ENCODE measurements at regions not wholly inside any gene's neighbourhood (a gene's known extent, or its start where the extent isn't known, plus 50 kb on each side); places are given as distances from the start of the nearest gene placed in this dataset.
"Not testable (repeated sequence)": the region's sequence is repeated elsewhere in the genome, so short reads cannot be mapped to it uniquely, and the experiment has no call there.

DNA sequence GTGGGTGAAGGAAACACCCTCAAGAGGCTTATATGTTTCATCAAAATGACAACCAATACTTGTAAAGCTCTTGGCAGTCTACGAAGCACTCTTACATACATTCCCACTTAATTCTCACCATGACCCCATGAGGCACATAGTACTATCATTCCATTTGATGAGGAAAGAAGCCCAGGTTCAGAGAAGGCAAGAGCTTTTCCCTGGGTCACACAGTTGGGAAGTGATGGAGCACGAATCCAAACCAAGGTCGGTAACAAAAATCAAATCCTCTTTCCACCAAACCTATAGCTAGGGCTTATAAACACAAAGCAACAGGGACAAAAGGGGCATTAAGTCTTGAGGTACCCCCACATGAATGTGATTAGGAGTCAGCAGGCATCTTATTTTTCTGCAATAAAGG, 187.1 kb downstream of the UACA start:
- no peak for DNase-seq

DNA sequence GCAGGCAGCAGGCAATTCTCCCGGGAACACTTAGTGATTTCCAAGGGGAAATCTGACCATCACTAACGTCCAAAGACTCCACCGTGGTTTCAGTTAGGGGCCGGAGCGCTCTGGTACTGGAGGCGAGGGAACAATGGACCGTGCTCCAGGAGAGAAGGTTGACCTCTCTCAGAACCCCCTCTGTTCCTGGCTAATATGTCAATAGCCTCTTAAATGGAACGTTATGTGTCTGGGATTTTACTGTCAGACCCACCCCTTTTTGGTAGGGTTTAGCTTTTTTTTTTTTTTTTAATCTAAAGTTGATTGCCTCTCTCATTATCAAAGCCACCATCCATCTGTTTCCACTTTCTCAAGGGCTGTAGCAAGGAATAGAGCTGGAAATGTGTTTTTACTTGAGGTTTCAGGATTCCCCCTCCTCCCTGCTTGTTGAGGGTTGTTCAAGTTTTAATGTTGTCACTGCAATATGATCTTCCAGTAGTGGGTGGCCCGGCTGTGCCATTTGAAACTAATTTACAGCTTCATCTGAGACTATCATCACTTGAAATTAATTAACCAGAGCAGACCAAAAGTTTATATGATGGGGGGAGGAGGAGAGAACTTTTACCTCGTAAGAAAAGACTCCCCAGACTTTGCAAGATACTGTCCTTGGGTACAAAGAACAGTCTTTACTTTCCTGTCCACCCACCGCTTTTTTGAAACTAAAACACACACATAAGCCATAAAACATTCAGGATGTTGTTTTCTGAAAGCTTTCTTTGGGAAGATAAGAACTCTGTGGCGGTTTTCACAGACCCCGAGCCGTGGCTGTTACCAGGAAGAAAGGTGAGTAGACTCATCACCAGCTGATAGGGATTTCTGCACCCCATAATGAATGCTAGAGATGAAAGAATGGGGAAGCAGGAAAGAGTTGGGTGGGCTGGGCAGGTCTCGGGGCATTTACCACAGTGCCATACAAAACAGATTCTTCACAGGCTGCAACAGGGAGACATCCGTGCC, 187.8 kb downstream of the UACA start:
- DNase-seq: peak in 1 of 3 experiments; percentile 10

DNA sequence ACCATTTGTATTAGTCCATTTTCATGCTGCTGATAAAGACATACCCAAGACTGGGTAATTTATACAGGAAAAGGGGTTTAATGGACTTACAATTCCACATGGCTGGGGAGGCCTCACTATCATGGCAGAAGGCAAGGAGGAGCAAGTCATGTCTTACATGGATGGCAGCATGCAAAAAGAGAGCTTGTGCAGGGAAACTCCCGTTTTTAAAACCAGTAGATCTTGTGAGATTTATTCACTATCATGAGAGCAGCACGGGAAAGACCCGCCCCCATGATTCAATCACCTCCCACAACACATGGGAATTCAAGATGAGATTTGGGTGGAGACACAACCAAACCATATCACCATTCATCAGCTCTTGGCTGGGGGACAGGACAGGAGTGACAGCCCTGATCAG, 189.0 kb downstream of the UACA start:
- DNase-seq: not testable (repeated sequence)

- DNase-seq: no peak
Measured at GRCh38 chr15:70573121-70573850, 190.1 kb downstream of the UACA start.

DNA sequence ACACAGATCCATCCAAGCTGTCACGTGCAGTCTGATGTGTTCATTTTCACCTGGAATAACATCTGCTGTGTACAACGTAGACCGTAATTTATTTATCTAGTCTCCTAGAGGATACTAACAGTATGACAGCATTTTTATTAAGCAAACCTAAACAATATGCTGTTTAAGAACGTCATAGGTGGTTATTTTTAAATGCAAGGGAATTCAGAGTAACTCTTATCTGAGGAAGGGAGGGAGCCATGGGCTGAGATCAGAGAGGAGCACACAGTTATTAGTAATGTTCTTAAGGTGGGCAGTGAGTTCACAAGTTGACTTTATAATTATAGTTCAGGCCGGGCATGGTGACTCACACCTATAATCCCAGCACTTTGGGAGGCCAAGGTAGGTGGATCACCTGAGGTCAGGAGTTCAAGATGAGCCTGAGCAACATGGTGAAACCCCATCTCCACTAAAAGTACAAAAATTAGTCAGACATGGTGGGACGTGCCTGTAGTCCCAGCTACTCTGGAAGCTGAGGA, 193.6 kb downstream of the UACA start:
- DNase-seq: no peak

DNA sequence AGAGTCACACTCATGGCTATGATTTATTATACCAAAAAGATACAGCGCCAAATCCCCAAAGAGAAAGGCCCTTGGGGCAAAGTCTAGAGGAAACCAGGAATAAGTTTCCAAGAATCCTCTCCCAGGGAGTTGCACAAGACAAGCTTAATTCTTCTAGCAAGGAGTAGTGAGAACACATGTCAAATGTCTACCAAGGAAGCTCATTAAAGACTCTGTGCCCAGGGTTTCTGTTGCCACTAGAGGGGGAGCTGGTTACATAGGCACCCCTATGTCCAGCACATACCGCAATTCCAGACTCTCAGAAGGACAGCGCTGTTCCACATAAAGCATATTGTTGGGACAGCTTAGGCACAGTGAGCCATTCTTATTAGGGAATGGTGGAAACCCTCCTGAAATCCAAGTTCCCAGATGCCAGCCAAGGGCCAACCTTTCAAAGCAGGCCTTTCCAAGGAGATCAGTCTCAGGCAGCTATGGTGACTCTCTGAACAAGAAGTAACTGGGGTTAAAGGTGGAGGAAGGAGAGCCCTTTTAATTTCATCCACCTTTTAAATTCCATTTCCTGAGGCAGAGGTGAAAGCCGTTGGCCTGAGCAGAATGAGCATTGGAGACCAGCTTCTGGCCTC, 194.2 kb downstream of the UACA start:
- DNase-seq: peak in 2 of 3 experiments; percentile 19 to 52

DNA sequence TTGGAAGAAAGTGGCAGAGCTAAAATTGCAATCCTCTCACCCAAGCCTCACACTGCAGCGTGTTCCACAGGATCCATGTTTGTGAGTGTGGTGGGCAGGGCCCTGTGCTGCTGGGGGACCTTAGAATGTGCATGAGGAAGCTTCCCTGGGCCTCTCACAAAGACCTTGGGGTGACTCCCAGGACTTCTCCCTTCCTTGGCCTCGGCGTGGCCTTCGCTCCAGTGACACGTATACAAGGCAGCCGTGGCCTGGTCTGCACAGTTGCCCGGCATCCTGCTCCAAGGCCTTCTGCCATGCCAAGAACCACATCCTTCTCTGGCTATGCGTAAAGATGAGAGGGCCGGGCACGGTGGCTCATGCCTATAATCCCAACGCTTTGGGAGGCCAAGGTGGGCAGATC, 196.4 kb downstream of the UACA start:
- no peak for DNase-seq

DNA sequence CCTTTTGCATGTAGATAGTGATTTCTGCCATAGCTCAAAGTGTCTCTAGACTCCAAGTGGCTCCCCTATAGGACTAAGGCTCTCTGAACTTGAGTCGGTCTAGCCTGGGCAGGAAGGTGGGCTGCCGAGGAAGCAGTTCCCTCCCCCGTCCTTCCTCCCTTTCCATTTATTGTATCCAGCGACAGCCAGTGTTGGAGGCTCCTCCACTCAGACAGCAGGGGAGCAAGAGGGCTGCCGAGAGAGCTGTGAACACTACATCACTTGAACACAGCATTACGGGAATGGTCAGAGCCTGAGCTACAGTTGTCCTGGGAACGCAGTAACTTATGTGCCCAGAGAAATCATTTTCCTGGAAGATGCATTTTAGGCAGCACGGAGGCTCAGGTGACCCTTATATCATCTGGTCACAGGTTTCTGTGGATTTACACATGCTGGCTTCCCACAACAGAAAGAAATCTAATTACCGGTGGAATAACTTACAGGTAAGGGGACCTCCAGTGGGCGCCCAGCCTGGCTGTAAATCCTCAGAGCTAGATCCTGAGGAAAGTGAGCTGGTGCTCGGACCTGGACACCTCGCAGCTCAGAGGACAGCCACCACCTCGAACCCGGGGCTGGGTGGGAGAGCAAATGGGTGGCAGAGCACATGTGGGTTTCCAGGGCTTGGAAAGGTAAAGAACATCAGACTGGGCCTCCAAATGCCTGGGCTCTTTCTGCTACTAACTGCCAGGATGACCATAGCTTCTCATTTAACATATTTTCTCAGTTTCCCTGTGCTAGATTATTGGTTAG, 197.1 kb downstream of the UACA start:
- peak in 2 of 3 experiments; percentile 21 to 54 for DNase-seq

DNA sequence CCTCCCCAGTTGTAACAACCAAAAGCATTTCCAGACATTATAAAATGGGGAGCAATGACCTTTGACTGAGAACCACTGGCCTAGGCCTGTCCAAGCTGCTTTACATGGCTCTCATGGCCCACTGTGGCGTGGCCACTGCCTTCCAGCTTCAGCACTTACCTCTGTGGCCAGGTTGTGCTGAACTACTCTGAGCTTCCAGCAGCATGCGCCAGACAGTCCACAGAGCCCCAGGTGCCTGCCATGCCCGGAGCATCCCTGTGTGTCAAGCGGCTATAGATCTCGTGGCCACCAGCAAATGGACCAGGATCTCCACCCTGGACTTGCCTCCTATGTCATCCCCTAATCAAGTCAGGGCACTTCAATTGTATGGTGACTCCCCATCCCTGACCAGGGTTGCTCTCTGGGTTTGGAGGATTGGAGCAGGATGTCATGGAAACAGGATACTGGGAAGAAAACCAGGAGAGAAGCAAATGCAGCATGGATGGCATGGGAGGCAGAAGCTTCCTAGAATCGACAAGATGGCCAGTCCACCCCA, 199.7 kb downstream of the UACA start:
- no peak for DNase-seq

DNA sequence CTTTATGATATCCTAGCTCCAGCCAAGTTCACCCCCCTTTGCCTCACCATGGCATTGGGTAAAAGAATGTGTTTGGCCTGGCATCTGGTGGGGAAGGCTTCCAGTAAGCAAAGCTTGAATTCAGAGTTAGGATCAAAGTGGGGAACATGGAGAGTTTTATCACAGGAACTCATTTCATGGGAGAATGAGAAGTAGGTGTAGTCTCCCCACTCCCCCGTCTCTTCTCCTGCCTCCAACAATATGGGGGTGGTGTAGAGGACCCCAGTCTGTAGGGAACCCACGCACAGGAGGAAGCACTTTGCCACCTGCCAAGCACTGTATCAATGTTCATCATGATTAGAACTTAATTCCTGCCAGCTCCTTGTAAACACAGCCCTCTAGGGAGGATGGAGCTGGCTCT, 200.5 kb downstream of the UACA start:
- no peak for DNase-seq

DNA sequence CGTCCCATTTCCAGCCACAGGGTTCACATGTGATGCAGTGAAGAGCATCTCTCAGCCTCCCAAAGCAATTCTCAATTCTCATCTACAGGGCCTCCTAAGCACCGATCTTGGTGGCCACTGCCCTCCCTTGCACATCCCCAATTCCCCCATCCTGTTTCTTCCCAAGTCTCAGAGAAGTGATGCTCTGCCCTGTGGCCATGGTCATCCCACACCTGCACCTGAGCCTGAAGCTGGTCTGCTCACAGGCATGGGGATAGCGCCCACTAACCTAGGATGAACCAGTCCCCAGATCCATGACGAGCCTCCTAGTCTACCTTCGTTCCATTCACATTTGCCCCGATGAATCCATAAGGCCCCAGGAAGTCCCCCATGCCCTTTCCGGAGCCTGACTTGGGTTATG, 201.5 kb downstream of the UACA start:
- DNase-seq: no peak

- peak in 1 of 3 experiments; percentile 39 for DNase-seq
Measured at GRCh38 chr15:70560617-70561328, 202.6 kb downstream of the UACA start.

DNA sequence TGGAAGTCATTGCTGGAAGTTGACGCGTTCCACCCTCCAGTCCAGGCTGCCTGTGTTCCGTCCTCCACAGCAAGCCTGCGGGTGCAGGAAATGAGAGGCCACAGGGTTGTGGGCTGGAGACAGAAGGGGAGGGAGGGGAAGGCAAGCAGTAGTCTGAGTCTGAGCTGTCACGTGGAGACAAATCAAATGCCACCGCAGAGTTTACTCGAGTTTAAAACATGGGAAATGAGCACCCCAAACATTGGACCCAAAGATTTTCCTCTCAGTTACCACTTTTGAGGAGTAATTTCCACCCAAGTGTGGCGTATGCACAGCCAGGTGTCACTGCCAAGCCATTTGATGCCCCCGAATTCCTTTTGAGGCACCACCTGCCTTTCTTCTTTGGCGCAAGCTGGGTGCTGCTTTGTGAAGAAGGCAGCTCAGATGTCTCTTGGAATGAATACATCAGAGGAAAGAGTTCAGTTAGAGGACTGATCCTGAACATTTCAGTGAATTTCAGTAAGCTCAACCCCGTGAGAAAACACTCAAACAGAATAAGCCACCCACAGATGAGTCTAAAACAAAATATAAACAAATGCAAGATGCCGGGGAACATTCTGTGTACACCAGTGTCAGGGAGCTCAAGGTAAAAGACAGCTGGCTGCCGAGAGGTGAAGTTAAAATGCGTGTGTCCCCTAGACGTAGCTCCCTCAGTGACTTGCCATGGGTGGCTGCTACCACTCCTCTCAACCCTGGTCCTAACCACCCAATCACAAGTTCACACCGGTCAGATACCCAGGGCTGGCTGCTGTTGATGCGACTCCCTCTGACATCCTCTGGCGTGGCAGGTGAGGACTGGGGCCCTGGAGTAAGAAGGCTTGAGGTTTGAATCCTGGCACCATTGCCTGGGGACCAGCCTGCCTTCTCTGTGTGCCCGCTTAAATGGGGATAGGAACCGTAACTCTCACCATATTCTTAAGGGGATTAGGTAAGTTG, 203.8 kb downstream of the UACA start:
- no peak for DNase-seq

GRCh38 chr15:70558406-70559264, 204.7 kb downstream of the UACA start:
- no peak for DNase-seq

DNA sequence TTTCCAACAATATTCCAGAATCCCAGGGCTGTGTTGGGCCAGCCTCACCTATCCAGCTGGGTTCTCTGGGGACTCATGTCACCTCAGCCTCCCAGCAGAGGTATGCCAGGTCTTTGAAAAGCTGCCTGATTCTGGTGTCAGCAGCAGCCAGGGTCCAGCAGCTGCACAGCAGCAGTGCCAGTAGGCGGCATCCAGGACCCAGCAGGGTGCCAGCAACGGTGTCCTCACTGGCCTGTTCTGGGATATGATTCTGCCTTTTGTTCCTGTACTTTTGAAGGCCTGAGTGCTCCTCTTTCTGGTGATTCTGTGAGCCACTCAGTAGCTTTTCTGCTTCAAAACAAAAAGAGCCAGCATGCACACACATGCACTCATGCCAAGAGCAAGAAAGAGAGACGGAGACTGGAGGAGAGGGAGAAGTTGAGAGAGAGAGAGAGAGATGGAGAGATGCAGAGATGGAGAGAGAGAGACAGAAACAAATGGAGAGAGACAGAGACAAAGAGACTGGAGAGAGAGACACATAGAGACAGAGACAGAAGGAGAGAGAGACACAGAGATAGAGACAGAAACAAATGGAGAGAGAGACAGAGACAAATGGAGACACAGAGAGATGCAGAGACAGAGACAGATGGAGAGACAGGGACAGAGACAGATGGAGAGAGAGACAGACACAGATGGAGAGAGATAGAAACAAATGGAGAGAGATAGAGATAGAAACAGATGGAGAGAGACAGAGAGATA, 205.7 kb downstream of the UACA start:
- DNase-seq: peak in 1 of 3 experiments; percentile 48

- no peak for DNase-seq
Measured at GRCh38 chr15:70556779-70557178, 206.6 kb downstream of the UACA start.

GRCh38 chr15:70556151-70556741, 207.1 kb downstream of the UACA start:
- peak in 2 of 3 experiments; percentile 15 to 69 for DNase-seq

- no peak for DNase-seq
Measured at GRCh38 chr15:70555713-70556112, 207.6 kb downstream of the UACA start.
